GM12875 (cell line): ENCODE measurements at regions not wholly inside any gene's neighbourhood (a gene's known extent, or its start where the extent isn't known, plus 50 kb on each side); places are given as distances from the start of the nearest gene placed in this dataset.

Experiments used
- H3K4me3 ChIP-seq: one replicate; pipeline ENCODE4 v1.5.1; 2011; ENCODE audit warnings: low read depth, low read length, control low read depth
- TF ChIP-seq, protein P1 (sequence below): IDR thresholded peaks from 2 replicates; pipeline ENCODE4 v1.5.1; 2011; ENCODE audit warnings: low read depth, mild to moderate bottlenecking, control low read depth, inconsistent platforms, low read length, moderate library complexity, borderline replicate concordance; ENCODE audit not compliant: insufficient read depth

DNA sequence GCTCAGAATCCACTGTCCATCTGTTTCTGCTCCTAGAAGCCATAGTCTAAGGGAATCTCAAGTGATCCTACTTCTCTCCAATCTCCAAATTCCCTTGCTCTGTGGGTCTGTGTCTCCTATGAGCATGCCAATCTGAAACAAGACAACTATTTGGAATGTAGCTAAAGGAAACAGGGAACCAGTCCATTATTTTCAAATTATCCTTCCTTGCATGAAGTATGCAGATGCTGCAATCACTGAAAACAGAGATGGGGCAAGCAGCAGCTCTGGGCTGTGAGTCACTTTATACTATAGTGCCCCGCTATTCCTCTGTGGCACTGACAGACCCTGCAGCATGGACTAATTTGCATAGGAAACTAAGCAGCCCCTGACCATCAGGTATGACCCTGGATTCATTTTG is 76.9 kb upstream of the PRSS58 start:
- TF ChIP-seq, protein P1, sequence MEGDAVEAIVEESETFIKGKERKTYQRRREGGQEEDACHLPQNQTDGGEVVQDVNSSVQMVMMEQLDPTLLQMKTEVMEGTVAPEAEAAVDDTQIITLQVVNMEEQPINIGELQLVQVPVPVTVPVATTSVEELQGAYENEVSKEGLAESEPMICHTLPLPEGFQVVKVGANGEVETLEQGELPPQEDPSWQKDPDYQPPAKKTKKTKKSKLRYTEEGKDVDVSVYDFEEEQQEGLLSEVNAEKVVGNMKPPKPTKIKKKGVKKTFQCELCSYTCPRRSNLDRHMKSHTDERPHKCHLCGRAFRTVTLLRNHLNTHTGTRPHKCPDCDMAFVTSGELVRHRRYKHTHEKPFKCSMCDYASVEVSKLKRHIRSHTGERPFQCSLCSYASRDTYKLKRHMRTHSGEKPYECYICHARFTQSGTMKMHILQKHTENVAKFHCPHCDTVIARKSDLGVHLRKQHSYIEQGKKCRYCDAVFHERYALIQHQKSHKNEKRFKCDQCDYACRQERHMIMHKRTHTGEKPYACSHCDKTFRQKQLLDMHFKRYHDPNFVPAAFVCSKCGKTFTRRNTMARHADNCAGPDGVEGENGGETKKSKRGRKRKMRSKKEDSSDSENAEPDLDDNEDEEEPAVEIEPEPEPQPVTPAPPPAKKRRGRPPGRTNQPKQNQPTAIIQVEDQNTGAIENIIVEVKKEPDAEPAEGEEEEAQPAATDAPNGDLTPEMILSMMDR = no peak
- H3K4me3 ChIP-seq = no peak overlapping the region

DNA sequence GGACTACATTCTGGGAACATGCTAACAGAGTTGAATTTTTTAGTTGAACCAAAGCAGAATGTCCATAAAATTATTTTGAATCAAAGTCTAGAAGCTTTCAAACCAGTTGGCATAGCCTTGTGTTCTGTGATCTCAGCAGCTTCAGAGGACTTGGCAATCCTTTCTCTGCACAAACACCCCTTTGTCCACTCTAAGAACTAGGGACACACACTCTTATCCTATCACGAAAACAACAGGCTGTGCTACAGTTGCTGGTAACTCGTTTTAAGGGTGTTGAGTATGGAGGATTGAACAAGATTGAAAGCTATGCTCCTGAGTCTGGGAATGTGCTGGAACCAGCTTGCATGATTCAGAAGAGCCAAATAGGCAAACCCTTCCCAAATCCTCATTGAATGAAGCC is 76.4 kb upstream of the PRSS58 start:
- TF ChIP-seq, protein P1 = no peak
- H3K4me3 ChIP-seq = no peak overlapping the region

DNA sequence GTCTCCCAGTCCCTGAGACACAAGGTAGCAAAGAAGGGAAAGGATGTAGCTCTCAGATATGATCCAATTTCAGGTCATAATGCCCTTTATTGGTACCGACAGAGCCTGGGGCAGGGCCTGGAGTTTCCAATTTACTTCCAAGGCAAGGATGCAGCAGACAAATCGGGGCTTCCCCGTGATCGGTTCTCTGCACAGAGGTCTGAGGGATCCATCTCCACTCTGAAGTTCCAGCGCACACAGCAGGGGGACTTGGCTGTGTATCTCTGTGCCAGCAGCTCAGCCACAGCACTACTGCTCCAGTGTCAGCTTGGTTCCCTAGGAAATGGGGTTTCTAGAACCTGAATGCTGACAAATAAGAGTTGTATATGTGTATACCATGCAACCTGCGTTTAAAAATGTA is 74.6 kb upstream of the PRSS58 start:
- TF ChIP-seq, protein P1 = no peak
- no peak overlapping the region for H3K4me3 ChIP-seq

DNA sequence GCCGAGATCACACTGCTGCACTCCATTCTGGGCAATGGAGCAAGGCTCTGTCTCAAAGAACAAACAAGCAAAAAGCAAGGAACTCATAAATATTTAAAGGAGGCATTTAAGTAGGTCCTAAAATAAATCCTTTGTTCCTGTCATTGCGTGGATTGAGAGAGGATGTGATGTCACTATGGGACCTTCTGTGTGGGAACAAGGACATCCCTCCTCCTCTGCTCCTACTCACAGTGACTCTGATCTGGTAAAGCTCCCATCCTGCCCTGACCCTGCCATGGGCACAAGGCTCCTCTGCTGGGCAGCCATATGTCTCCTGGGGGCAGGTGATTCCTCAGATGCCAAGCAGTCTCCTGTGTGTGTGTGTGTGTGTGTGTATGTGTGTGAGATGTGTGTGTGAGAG is 74.1 kb upstream of the PRSS58 start:
- TF ChIP-seq, protein P1 = no peak
- H3K4me3 ChIP-seq = no peak overlapping the region

DNA sequence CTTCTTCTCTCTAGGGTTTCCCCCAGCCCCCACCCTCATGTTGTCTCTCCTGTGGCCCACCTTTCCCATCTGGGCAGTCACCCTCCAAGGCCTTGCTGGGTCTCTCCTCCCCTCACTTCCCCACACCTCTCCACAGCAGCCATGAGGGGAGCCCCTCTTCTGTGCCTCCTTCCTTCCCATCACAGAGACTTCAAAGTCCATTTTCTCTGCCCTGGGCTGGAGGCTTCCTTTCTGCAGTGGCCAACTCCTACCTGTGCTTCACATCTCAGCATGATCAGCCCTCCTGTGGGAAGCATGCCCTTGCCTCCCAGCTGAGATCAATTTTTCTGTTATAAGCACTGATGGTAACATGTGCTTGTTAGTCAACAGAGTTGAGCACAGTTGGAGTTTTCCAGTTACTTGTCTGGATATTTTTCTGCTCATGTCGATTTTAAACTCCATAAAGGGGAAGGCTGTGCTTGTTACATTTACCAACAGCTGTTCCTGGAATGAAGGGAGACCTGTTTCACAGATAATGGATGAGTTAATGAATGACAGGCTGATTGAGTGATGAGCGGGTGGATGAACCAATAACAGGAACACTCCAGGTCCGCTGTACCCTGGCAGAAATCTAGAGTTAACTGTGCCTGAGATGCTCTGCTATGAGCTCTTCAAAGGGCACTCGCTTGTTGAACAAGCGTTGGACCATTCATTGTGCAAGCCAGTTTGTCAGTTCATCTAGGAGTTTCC is 71.4 kb upstream of the PRSS58 start:
- H3K4me3 ChIP-seq = no peak overlapping the region
- TF ChIP-seq, protein P1 = no peak

DNA sequence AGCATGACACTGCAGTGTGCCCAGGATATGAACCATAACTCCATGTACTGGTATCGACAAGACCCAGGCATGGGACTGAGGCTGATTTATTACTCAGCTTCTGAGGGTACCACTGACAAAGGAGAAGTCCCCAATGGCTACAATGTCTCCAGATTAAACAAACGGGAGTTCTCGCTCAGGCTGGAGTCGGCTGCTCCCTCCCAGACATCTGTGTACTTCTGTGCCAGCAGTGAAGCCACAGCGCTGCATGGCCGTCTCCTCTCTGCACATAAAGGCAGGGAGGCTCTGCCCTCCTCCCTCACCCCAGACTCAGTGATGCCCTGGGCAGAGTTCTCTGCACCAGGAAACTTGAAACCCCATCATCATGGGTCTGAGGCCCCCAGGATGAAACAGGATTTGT is 70.7 kb upstream of the PRSS58 start:
- TF ChIP-seq, protein P1 = no peak
- H3K4me3 ChIP-seq = no peak overlapping the region

DNA sequence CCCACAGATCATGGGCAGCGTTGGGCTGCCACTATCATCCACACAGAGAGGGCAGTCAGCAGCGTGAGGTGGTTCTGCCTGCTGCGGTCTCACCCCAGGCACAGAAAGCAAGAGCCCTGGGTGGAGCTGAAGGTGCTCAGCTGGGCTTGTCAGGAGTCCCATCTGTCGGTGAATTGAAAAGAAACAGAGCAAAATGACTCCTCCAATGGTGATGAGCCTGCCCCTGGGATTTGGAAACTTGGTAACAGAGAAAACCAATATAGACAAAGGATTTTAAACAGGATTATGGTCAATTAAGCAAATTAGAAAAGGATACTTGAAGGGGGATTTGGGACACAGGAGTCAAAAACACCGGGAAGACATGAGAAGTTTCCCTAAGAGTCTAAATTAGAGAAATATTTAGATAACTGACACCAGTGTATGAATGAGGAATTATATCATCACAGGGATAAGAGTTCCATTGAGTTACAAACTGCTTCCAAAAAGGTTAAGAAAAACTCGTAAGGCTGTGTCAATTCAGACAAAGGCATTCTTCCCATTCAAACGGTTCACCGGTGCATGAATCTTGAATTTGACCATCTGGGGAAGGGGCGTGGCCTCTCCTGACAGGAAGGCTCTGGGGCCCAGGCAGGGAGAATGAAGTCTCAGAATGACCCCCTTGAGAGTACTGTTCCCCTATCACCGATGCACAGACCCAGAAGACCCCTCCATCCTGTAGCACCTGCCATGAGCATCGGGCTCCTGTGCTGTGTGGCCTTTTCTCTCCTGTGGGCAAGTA is 70.0 kb upstream of the PRSS58 start:
- TF ChIP-seq, protein P1 = no peak
- H3K4me3 ChIP-seq = no peak overlapping the region
